ENCODE measurements at regions not wholly inside any gene's neighbourhood (a gene's known extent, or its start where the extent isn't known, plus 50 kb on each side); places are given as distances from the start of the nearest gene placed in this dataset.
"Not testable (repeated sequence)": the region's sequence is repeated elsewhere in the genome, so short reads cannot be mapped to it uniquely, and the experiment has no call there.

- TF ChIP-seq CTCF (IDR thresholded peaks at IDR 0.05; ENCODE audit: low read depth, low read length, poor library complexity, severe bottlenecking); EZH2phosphoT487 (IDR thresholded peaks at IDR 0.05; ENCODE audit: borderline replicate concordance, low read length): not testable (repeated sequence)
Measured at GRCh38 chr1:149841597-149842238, 57.6 kb upstream of the BOLA1 start.

All from DOHH2 (cell line).